HEK293T (cell line): ENCODE measurements at regions not wholly inside any gene's neighbourhood (a gene's known extent, or its start where the extent isn't known, plus 50 kb on each side); places are given as distances from the start of the nearest gene placed in this dataset.

Experiments used
- CTCF ChIA-PET: fragments of 350-600 bp; formaldehyde crosslinking; extraction: SDS; loops from one replicate; lab custom pipeline; 2021; ENCODE audit warnings: antibody characterized with exemption, inconsistent platforms; lab: Yijun Ruan, JAX
- POLR2A ChIA-PET: fragments of 350-600 bp; formaldehyde crosslinking; extraction: SDS; loops from one replicate; lab custom pipeline; 2020; ENCODE audit warnings: antibody characterized with exemption, inconsistent platforms; lab: Yijun Ruan, JAX
- DNase-seq: peaks from one replicate; pipeline ENCODE4 v3.0.0; 2012; ENCODE audit warnings: mixed read lengths; ENCODE audit errors: extremely low spot score
- ARNT ChIP-seq: fragments of 450-650 bp; IDR thresholded peaks from 2 replicates; pipeline ENCODE4 v1.6.1; 2017; ENCODE audit warnings: mild to moderate bottlenecking
- BHLHE40 ChIP-seq: fragments of 450-650 bp; IDR thresholded peaks from 2 replicates; pipeline ENCODE4 v1.6.1; 2016; ENCODE audit warnings: mild to moderate bottlenecking, moderate library complexity, borderline replicate concordance
- CTBP1 ChIP-seq: fragments of 450-650 bp; IDR thresholded peaks from 2 replicates; pipeline ENCODE4 v1.6.1; 2016; ENCODE audit warnings: borderline replicate concordance
- ELF4 ChIP-seq: fragments of 450-650 bp; IDR thresholded peaks from 2 replicates; pipeline ENCODE4 v1.6.1; 2017; ENCODE audit warnings: antibody characterized with exemption
- FOXA1 ChIP-seq: fragments of 450-650 bp; IDR thresholded peaks from 2 replicates; pipeline ENCODE4 v1.6.1; 2016; ENCODE audit warnings: mild to moderate bottlenecking
- FOXK2 ChIP-seq: fragments of 450-650 bp; IDR thresholded peaks from 2 replicates; pipeline ENCODE4 v1.6.1; 2016; ENCODE audit warnings: mild to moderate bottlenecking
- FOXM1 ChIP-seq: fragments of 450-650 bp; IDR thresholded peaks from 2 replicates; pipeline ENCODE4 v1.6.1; 2017; ENCODE audit warnings: mild to moderate bottlenecking, borderline replicate concordance
- HDGF ChIP-seq: fragments of 450-650 bp; IDR thresholded peaks from 2 replicates; pipeline ENCODE4 v1.6.1; 2017; ENCODE audit warnings: antibody characterized with exemption, borderline replicate concordance
- L3MBTL2 ChIP-seq: fragments of 450-650 bp; conservative IDR thresholded peaks from 2 replicates; pipeline ENCODE4 v1.6.1; 2016; ENCODE audit warnings: mild to moderate bottlenecking
- LEF1 ChIP-seq: fragments of 450-650 bp; IDR thresholded peaks from 2 replicates; pipeline ENCODE4 v1.6.1; 2017; ENCODE audit warnings: mild to moderate bottlenecking, borderline replicate concordance
- NFRKB ChIP-seq: fragments of 450-650 bp; IDR thresholded peaks from 2 replicates; pipeline ENCODE4 v1.6.1; 2016; ENCODE audit warnings: mild to moderate bottlenecking, moderate library complexity
- PKNOX1 ChIP-seq: fragments of 450-650 bp; IDR thresholded peaks from 2 replicates; pipeline ENCODE4 v1.6.1; 2016
- SP1 ChIP-seq: fragments of 450-650 bp; IDR thresholded peaks from 2 replicates; pipeline ENCODE4 v1.6.1; 2017
- SUZ12 ChIP-seq: fragments of 450-650 bp; IDR thresholded peaks from 2 replicates; pipeline ENCODE4 v1.6.1; 2016; ENCODE audit warnings: mild to moderate bottlenecking
- TARDBP ChIP-seq: fragments of 450-650 bp; IDR thresholded peaks from 2 replicates; pipeline ENCODE4 v1.6.1; 2016
- ZNF384 ChIP-seq: fragments of 450-650 bp; IDR thresholded peaks from 2 replicates; pipeline ENCODE4 v1.6.1; 2016

GRCh38 chr5:114700823-114701222, 339.0 kb downstream of the KCNN2 start:
- POLR2A ChIA-PET, result no interaction called here
- CTCF ChIA-PET, result no interaction called here
- TF ChIP-seq SUZ12, result no peak
- TF ChIP-seq FOXA1, result no peak
- no peak for TF ChIP-seq ELF4
- TF ChIP-seq NFRKB, result no peak
- no peak for TF ChIP-seq TARDBP
- no peak for TF ChIP-seq BHLHE40
- TF ChIP-seq L3MBTL2, result no peak
- no peak for TF ChIP-seq PKNOX1
- no peak for TF ChIP-seq SP1
- TF ChIP-seq ARNT, result no peak
- no peak for TF ChIP-seq LEF1
- no peak for TF ChIP-seq ZNF384
- TF ChIP-seq FOXK2, result no peak
- no peak for TF ChIP-seq HDGF
- DNase-seq, result no peak

- ChIA-PET CTCF (no interaction called here), POLR2A (no interaction called here)
- TF ChIP-seq NFRKB, result no peak
- no peak for TF ChIP-seq L3MBTL2
- TF ChIP-seq FOXM1, result no peak
- TF ChIP-seq FOXK2, result no peak
- no peak for TF ChIP-seq LEF1
- no peak for TF ChIP-seq TARDBP
- TF ChIP-seq ARNT, result no peak
- no peak for TF ChIP-seq SUZ12
- no peak for TF ChIP-seq ZNF384
- no peak for TF ChIP-seq BHLHE40
- TF ChIP-seq CTBP1, result no peak
- no peak for TF ChIP-seq PKNOX1
- no peak for TF ChIP-seq SP1
- TF ChIP-seq FOXA1, result no peak
- no peak for TF ChIP-seq ELF4
- TF ChIP-seq HDGF, result no peak
- DNase-seq, result no peak
These were observed 333.5 kb downstream of the KCNN2 start for GRCh38 chr5:114695292-114695904.

GRCh38 chr5:114686356-114686755, 324.5 kb downstream of the KCNN2 start:
- ChIA-PET CTCF (no interaction called here), POLR2A (no interaction called here)
- DNase-seq, result no peak
- no peak for TF ChIP-seq NFRKB
- TF ChIP-seq PKNOX1, result no peak
- TF ChIP-seq FOXM1, result no peak
- no peak for TF ChIP-seq ZNF384

- TF ChIP-seq ELF4 (no peak), HDGF (no peak), LEF1 (no peak), PKNOX1 (no peak), CTBP1 (no peak), ARNT (no peak), FOXA1 (no peak), FOXK2 (no peak), TARDBP (no peak), FOXM1 (no peak), BHLHE40 (no peak), SP1 (no peak), SUZ12 (no peak), ZNF384 (no peak), L3MBTL2 (no peak), NFRKB (no peak)
- no peak for DNase-seq
- CTCF ChIA-PET, result no interaction called here
- POLR2A ChIA-PET, result no interaction called here
These were observed 316.9 kb downstream of the KCNN2 start for GRCh38 chr5:114678778-114679177.

- POLR2A ChIA-PET, result no interaction called here
- no peak for TF ChIP-seq SP1
- TF ChIP-seq L3MBTL2, result no peak
- no peak for TF ChIP-seq FOXK2
- no peak for TF ChIP-seq TARDBP
- TF ChIP-seq PKNOX1, result no peak
- no peak for TF ChIP-seq BHLHE40
- CTCF ChIA-PET, result no interaction called here
- no peak for DNase-seq
These were observed 303.7 kb downstream of the KCNN2 start for GRCh38 chr5:114665551-114665950.

GRCh38 chr5:114660791-114661190, 298.9 kb downstream of the KCNN2 start:
- TF ChIP-seq ARNT, result no peak
- no peak for TF ChIP-seq SP1
- no peak for TF ChIP-seq FOXK2
- no peak for TF ChIP-seq HDGF
- TF ChIP-seq FOXM1, result no peak
- TF ChIP-seq L3MBTL2, result no peak
- TF ChIP-seq BHLHE40, result no peak
- TF ChIP-seq FOXA1, result no peak
- TF ChIP-seq CTBP1, result no peak
- TF ChIP-seq PKNOX1, result no peak
- no peak for TF ChIP-seq LEF1
- no peak for DNase-seq
- CTCF ChIA-PET, result no interaction called here
- POLR2A ChIA-PET, result no interaction called here
